Neural cell (in vitro differentiated cells): ENCODE measurements at regions not wholly inside any gene's neighbourhood (a gene's known extent, or its start where the extent isn't known, plus 50 kb on each side); places are given as distances from the start of the nearest gene placed in this dataset.
"Not testable (repeated sequence)": the region's sequence is repeated elsewhere in the genome, so short reads cannot be mapped to it uniquely, and the experiment has no call there.

Experiments
- H2AFZ ChIP-seq: fragments of 200-600, 300-800 bp; sonication (generic), shearing (Covaris generic); 2 replicates; pipeline ENCODE4 v1.6.0; 2014; ENCODE audit warnings: low read depth, mild to moderate bottlenecking, antibody characterized with exemption, low read length, moderate library complexity
- H3F3A ChIP-seq: fragments of 200-600 bp; shearing (Covaris generic); 2 replicates; pipeline ENCODE4 v1.6.1; 2016; ENCODE audit warnings: mild to moderate bottlenecking, moderate library complexity, mixed read lengths, antibody characterized with exemption, low read length; ENCODE audit not compliant: insufficient read depth, poor library complexity, severe bottlenecking
- H3K27ac ChIP-seq: fragments of 200-600, 300-800 bp; sonication (generic), shearing (Covaris generic); 2 replicates; pipeline ENCODE4 v1.5.1; 2014; ENCODE audit warnings: mild to moderate bottlenecking, low read length, moderate library complexity
- H3K27me3 ChIP-seq: fragments of 300-800, 200-600 bp; sonication (generic), shearing (Covaris generic); 2 replicates; pipeline ENCODE4 v1.6.0; 2014; ENCODE audit warnings: mild to moderate bottlenecking, low read depth, low read length, moderate library complexity; ENCODE audit not compliant: insufficient read depth
- H3K36me3 ChIP-seq: fragments of 300-800, 200-600 bp; sonication (generic), shearing (Covaris generic); 2 replicates; pipeline ENCODE4 v1.5.1; 2014; ENCODE audit warnings: mild to moderate bottlenecking, antibody characterized with exemption, low read length, moderate library complexity; ENCODE audit not compliant: insufficient read depth
- H3K4me2 ChIP-seq: fragments of 300-800, 200-600 bp; sonication (generic), shearing (Covaris generic); 2 replicates; pipeline ENCODE4 v1.6.0; 2014; ENCODE audit warnings: mild to moderate bottlenecking, low read length
- H3K4me3 ChIP-seq: fragments of 300-800, 200-600 bp; sonication (generic), shearing (Covaris generic); 2 replicates; pipeline ENCODE4 v1.5.1; 2014; ENCODE audit warnings: mild to moderate bottlenecking, low read length, moderate library complexity
- H3K79me2 ChIP-seq: fragments of 200-600 bp; shearing (Covaris generic); replicated peaks from 2 replicates; pipeline ENCODE4 v1.6.0; 2014; ENCODE audit warnings: mild to moderate bottlenecking, low read length, moderate library complexity; ENCODE audit not compliant: insufficient read depth
- H3K9ac ChIP-seq: fragments of 300-800, 200-600 bp; sonication (generic), shearing (Covaris generic); 2 replicates; pipeline ENCODE4 v1.6.1; 2016; ENCODE audit warnings: mild to moderate bottlenecking, low read length, mixed read lengths
- H3K9me2 ChIP-seq: fragments of 200-600 bp; shearing (Covaris generic); 2 replicates; pipeline ENCODE4 v1.6.1; 2016; ENCODE audit warnings: mild to moderate bottlenecking, low read length, mixed read lengths; ENCODE audit not compliant: insufficient read depth
- H3K9me3 ChIP-seq: fragments of 200-600, 300-800 bp; sonication (generic), shearing (Covaris generic); 2 replicates; pipeline ENCODE4 v1.6.1; 2016; ENCODE audit warnings: mild to moderate bottlenecking, mixed run types, low read length, moderate library complexity, mixed read lengths
- H4K20me1 ChIP-seq: fragments of 200-600 bp; shearing (Covaris generic); 2 replicates; pipeline ENCODE4 v1.6.1; 2016; ENCODE audit warnings: mild to moderate bottlenecking, mixed run types; ENCODE audit not compliant: insufficient read depth
- EP300 ChIP-seq: fragments of 450-650 bp; conservative IDR thresholded peaks from 2 replicates; pipeline ENCODE4 v1.6.1; 2014; ENCODE audit warnings: antibody characterized with exemption, mild to moderate bottlenecking, moderate library complexity; ENCODE audit not compliant: poor library complexity, severe bottlenecking
- EZH2 ChIP-seq: fragments of 200-600, 300-800 bp; shearing (Covaris generic), sonication (generic); IDR thresholded peaks from 2 replicates; pipeline ENCODE4 v1.6.1; 2014; ENCODE audit warnings: antibody characterized with exemption, low read length, borderline replicate concordance, mild to moderate bottlenecking; ENCODE audit not compliant: insufficient read depth, poor library complexity, severe bottlenecking
- MXI1 ChIP-seq: fragments of 450-650 bp; conservative IDR thresholded peaks from 2 replicates; pipeline ENCODE4 v1.6.1; 2014; ENCODE audit warnings: antibody characterized with exemption, mild to moderate bottlenecking; ENCODE audit not compliant: poor library complexity, severe bottlenecking
- POLR2AphosphoS5 ChIP-seq: IDR thresholded peaks from 2 replicates; pipeline ENCODE4 v1.6.1; 2012
- RAD21 ChIP-seq: fragments of 450-650 bp; conservative IDR thresholded peaks from 2 replicates; pipeline ENCODE4 v1.6.1; 2014; ENCODE audit warnings: antibody characterized with exemption, mild to moderate bottlenecking, moderate library complexity
- TAF1 ChIP-seq: IDR thresholded peaks from 2 replicates; pipeline ENCODE4 v1.6.1; 2012; ENCODE audit warnings: low read depth
- TF ChIP-seq, protein P1 (sequence below): fragments of 450-650 bp; IDR thresholded peaks from 2 replicates; pipeline ENCODE4 v1.5.1; 2014; ENCODE audit warnings: antibody characterized with exemption, mild to moderate bottlenecking, moderate library complexity; ENCODE audit not compliant: poor library complexity, severe bottlenecking
- TF ChIP-seq, protein P2 (sequence below): IDR thresholded peaks from 2 replicates; pipeline ENCODE4 v1.6.1; 2012; ENCODE audit warnings: borderline replicate concordance

DNA sequence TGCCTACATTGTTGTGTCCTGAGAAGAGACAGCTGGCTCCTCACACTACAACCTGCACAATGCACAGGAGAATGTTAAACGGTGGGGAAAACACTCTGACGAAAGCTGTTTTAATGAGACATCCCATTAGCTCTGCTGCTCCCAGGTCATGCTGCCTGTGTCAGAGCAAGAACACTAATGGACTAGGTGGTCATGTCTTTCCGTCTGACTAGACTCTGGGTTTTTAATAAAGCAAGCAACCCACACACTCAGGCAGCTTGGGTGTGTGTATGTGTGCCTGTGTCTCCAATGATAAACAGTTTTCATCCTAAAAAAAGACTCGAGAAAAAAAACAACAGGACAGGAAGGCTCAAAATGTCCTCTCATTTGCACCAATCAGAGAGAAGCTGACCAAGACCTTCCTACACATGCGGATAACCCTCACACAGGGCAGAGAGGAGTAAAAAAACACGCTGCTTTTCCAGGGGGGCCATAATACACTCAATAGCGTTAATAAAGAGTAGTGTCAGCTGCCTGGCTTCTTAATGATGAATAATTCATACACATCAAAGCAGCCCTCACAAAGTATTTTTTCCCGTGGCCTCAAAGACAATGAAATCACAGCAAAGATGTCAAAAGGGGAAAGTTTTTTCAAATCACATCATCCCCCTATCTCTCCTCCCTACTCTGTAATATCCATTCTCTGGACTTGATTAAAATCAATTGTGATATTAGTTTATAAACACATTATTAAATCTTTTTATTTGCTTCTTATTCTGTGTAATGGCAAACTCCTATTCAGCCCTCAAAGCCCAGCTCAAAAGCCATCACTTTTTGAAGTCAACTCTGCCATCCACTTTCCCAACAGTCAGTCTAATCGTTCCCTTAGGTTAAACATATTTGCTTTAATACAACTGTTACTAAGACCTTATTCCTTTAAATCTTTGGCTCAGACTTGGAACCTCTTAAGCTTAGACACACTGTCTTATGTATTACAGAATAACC, 244.2 kb upstream of the CDH11 start:
- Histone ChIP-seq H3K36me3 (no peaks in the 10 kb centered on the region), H2AFZ (no peak overlapping the region), H3K4me3 (peak overlapping the region; percentile 51), H3K9me3 (no peaks in the 10 kb centered on the region), H3K9me2 (no peaks in the 10 kb centered on the region), H3K4me2 (peak overlapping the region; percentile 32), H3F3A (no peaks in the 10 kb centered on the region), H4K20me1 (no peaks in the 10 kb centered on the region), H3K79me2 (no peaks in the 10 kb centered on the region), H3K27me3 (no peaks in the 10 kb centered on the region), H3K9ac (peak overlapping the region; percentile 52), H3K27ac (peak overlapping the region; percentile 81)
- TF ChIP-seq TAF1 (no peak), EZH2 (no peak), EP300 (no peak), RAD21 (no peak), POLR2AphosphoS5 (no peak), MXI1 (no peak)
- TF ChIP-seq, protein P1, sequence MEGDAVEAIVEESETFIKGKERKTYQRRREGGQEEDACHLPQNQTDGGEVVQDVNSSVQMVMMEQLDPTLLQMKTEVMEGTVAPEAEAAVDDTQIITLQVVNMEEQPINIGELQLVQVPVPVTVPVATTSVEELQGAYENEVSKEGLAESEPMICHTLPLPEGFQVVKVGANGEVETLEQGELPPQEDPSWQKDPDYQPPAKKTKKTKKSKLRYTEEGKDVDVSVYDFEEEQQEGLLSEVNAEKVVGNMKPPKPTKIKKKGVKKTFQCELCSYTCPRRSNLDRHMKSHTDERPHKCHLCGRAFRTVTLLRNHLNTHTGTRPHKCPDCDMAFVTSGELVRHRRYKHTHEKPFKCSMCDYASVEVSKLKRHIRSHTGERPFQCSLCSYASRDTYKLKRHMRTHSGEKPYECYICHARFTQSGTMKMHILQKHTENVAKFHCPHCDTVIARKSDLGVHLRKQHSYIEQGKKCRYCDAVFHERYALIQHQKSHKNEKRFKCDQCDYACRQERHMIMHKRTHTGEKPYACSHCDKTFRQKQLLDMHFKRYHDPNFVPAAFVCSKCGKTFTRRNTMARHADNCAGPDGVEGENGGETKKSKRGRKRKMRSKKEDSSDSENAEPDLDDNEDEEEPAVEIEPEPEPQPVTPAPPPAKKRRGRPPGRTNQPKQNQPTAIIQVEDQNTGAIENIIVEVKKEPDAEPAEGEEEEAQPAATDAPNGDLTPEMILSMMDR: no peak
- TF ChIP-seq, protein P2, sequence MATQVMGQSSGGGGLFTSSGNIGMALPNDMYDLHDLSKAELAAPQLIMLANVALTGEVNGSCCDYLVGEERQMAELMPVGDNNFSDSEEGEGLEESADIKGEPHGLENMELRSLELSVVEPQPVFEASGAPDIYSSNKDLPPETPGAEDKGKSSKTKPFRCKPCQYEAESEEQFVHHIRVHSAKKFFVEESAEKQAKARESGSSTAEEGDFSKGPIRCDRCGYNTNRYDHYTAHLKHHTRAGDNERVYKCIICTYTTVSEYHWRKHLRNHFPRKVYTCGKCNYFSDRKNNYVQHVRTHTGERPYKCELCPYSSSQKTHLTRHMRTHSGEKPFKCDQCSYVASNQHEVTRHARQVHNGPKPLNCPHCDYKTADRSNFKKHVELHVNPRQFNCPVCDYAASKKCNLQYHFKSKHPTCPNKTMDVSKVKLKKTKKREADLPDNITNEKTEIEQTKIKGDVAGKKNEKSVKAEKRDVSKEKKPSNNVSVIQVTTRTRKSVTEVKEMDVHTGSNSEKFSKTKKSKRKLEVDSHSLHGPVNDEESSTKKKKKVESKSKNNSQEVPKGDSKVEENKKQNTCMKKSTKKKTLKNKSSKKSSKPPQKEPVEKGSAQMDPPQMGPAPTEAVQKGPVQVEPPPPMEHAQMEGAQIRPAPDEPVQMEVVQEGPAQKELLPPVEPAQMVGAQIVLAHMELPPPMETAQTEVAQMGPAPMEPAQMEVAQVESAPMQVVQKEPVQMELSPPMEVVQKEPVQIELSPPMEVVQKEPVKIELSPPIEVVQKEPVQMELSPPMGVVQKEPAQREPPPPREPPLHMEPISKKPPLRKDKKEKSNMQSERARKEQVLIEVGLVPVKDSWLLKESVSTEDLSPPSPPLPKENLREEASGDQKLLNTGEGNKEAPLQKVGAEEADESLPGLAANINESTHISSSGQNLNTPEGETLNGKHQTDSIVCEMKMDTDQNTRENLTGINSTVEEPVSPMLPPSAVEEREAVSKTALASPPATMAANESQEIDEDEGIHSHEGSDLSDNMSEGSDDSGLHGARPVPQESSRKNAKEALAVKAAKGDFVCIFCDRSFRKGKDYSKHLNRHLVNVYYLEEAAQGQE: no peak

DNA sequence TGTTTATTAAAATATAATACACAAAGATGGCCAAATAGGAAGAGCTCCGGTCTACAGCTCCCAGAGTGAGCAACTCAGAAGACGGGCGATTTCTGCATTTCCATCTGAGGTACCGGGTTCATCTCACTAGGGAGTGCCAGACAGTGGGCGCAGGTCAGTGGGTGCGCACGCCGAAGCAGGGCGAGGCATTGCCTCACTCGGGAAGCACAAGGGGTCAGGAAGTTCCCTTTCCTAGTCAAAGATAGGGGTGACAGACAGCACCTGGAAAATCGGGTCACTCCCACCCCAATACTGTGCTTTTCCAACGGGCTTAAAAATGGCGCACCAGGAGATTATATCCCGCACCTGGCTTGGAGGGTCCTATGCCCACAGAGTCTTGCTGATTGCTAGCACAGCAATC, 234.9 kb upstream of the CDH11 start:
- not testable (repeated sequence) for H3K4me2 ChIP-seq, H3K36me3 ChIP-seq, H3K4me3 ChIP-seq, H3K27me3 ChIP-seq, H4K20me1 ChIP-seq, H2AFZ ChIP-seq, H3K9me3 ChIP-seq, H3K9ac ChIP-seq, H3K79me2 ChIP-seq, H3F3A ChIP-seq, H3K27ac ChIP-seq, H3K9me2 ChIP-seq
